ENCODE measurements at regions not wholly inside any gene's neighbourhood (a gene's known extent, or its start where the extent isn't known, plus 50 kb on each side); places are given as distances from the start of the nearest gene placed in this dataset.

- no peak for TF ChIP-seq CTCF (IDR thresholded peaks at IDR 0.05)
- TF ChIP-seq EP300 (IDR thresholded peaks at IDR 0.05): no peak
- no peak for TF ChIP-seq POLR2A (IDR thresholded peaks at IDR 0.05)
These were observed 111.8 kb upstream of the DCC start for GRCh38 chr18:52228166-52228565.

All from ovary (tissue), 3 donors.